Mesodermal cell (in vitro differentiated cells): ENCODE measurements at regions not wholly inside any gene's neighbourhood (a gene's known extent, or its start where the extent isn't known, plus 50 kb on each side); places are given as distances from the start of the nearest gene placed in this dataset.
"Not testable (repeated sequence)": the region's sequence is repeated elsewhere in the genome, so short reads cannot be mapped to it uniquely, and the experiment has no call there.

Experiments used
- H3K27ac ChIP-seq: 2 replicates; pipeline ENCODE4 v1.7.0; 2013; ENCODE audit warnings: mild to moderate bottlenecking, low read depth, low read length, moderate library complexity; ENCODE audit not compliant: severe bottlenecking
- H3K36me3 ChIP-seq: 2 replicates; pipeline ENCODE4 v1.7.1; 2013; ENCODE audit warnings: mild to moderate bottlenecking, low read length, moderate library complexity; ENCODE audit not compliant: control insufficient read depth, insufficient read depth
- H3K4me1 ChIP-seq: one replicate; pipeline ENCODE4 v1.7.1; 2013; ENCODE audit warnings: mild to moderate bottlenecking, low read length; ENCODE audit not compliant: insufficient read depth, control insufficient read depth, poor library complexity, severe bottlenecking
- H3K4me3 ChIP-seq: 2 replicates; pipeline ENCODE4 v1.7.0; 2013; ENCODE audit warnings: low read length, control low read depth, mild to moderate bottlenecking; ENCODE audit not compliant: insufficient read depth, poor library complexity, severe bottlenecking; ENCODE audit errors: extremely low read depth
- H3K9me3 ChIP-seq: 2 replicates; pipeline ENCODE4 v1.7.1; 2013; ENCODE audit warnings: mild to moderate bottlenecking, low read length, moderate library complexity; ENCODE audit not compliant: control insufficient read depth
- WGBS, 2 experiments: methylation state at CpG; one replicate each; pipeline ENCODE4 v1.1.5; 2013; ENCODE audit warnings: missing lambda C conversion rate in 2 of 2; ENCODE audit not compliant: insufficient coverage in 2 of 2; 5-methylcytosine and 5-hydroxymethylcytosine counted together

- Histone ChIP-seq H3K9me3 (no peaks in the 10 kb centered on the region), H3K27ac (no peak overlapping the region), H3K4me1 (no peaks in the 10 kb centered on the region), H3K36me3 (no peaks in the 10 kb centered on the region), H3K4me3 (no peak overlapping the region)
- WGBS, 2 experiments, result 100% methylated on average over 2 of the region's 2 CpGs; no CpG with 5 or more reads in 1 of the 2 experiments
Measured at GRCh38 chr5:159792180-159792579, 124.1 kb upstream of the ADRA1B start.

GRCh38 chr5:159797261-159797970 is 118.9 kb upstream of the ADRA1B start:
- H3K4me1 ChIP-seq, result no peaks in the 10 kb centered on the region
- H3K9me3 ChIP-seq, result no peaks in the 10 kb centered on the region
- no peak overlapping the region for H3K4me3 ChIP-seq
- WGBS, 2 experiments, result 100% methylated on average over 3 of the region's 4 CpGs; no CpG with 5 or more reads in 1 of the 2 experiments
- no peaks in the 10 kb centered on the region for H3K36me3 ChIP-seq
- H3K27ac ChIP-seq, result no peak overlapping the region

DNA sequence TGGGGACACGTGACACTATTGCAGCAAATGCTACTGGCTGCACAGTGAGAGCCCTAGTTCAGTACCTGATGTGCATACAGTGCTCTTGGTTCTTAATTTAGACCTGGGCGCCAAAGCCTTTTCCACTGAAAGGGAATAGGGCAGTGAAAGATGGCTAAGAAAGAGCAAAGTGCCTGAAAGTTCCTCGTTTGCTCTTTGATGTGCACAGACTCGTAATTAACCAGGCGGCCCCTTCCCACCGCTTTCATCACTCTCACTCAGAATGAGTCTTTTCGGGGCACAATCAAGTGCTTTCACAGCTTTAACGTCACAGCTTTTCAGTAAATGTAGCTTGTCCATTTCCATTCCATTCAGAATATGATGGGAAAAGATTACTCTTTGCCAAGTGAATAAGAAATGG is 116.6 kb upstream of the ADRA1B start:
- Histone ChIP-seq H3K9me3 (no peaks in the 10 kb centered on the region), H3K4me3 (no peak overlapping the region), H3K27ac (no peak overlapping the region), H3K36me3 (no peaks in the 10 kb centered on the region), H3K4me1 (no peaks in the 10 kb centered on the region)
- 82 to 84% methylated on average over 6 to 8 of the region's 8 CpGs for WGBS, 2 experiments

DNA sequence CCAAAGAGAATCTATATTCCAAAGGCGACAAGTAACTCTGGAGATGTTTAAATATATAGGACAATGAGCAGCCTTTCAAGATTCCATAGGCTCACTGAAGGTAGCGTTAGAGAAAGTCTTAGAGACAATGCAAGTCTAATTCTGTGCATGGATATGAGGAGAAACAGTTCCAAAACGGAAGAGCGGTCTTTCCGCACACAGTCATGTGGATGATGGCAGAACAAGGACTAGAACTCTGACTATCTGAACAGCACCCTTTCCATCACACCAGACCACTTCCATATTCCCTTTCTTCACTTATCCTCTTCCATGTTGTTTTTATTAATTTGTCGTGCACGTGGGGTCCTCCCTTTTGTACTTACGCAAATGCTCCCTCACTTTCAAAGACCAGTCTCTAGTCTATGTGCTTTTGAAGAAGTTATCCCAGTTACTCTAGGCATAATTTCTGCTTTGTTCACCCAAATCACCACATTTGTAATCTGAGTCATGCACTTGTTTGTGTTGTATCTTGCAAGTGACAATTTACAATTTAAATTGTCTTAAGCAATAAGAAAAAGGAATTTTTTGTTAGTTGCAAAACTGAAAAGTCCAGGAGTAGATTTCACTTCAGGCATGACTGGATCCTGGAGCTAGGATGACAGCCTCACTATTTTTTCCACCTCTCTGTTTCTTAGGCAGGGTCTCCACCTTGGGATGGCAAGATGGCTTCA is 116.0 kb upstream of the ADRA1B start:
- Histone ChIP-seq H3K4me3 (no peak overlapping the region), H3K4me1 (no peaks in the 10 kb centered on the region), H3K9me3 (no peaks in the 10 kb centered on the region), H3K36me3 (no peaks in the 10 kb centered on the region), H3K27ac (no peak overlapping the region)
- WGBS, 2 experiments, result 92 to 96% methylated on average over 6 to 7 of the region's 8 CpGs

- Histone ChIP-seq H3K4me1 (no peaks in the 10 kb centered on the region), H3K4me3 (no peak overlapping the region), H3K36me3 (no peaks in the 10 kb centered on the region), H3K27ac (no peak overlapping the region), H3K9me3 (no peaks in the 10 kb centered on the region)
- WGBS, 2 experiments, result 91 to 100% methylated on average over 6 of the region's 8 CpGs
Measured at GRCh38 chr5:159801303-159801702, 115.0 kb upstream of the ADRA1B start.

DNA sequence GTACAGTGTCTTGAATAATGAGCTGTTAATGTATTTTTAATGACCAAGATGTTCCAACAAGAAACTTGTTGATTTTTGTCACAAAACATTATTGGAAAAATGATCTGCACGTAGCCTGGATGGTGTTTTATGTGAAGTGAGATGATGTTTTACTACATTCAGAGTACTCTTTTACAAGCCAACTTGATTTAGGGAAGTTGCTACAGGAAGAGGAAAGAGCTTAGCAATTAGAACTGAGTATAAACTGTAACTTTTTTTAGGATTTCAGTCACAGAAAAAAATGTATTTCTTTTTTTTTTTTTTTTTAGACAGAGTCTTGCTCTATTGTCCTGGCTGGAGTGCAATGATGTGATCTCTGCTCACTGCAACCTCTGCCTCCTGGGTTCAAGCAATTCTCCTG is 113.6 kb upstream of the ADRA1B start:
- WGBS, 2 experiments, result no CpG with 5 or more reads among the region's 1 CpG
- no peaks in the 10 kb centered on the region for H3K36me3 ChIP-seq
- H3K4me1 ChIP-seq, result no peaks in the 10 kb centered on the region
- no peak overlapping the region for H3K27ac ChIP-seq
- H3K4me3 ChIP-seq, result no peak overlapping the region
- no peaks in the 10 kb centered on the region for H3K9me3 ChIP-seq

GRCh38 chr5:159804121-159804520 is 112.2 kb upstream of the ADRA1B start:
- no peak overlapping the region for H3K27ac ChIP-seq
- no CpG with 5 or more reads among the region's 1 CpG for WGBS, 2 experiments
- no peaks in the 10 kb centered on the region for H3K4me1 ChIP-seq
- H3K4me3 ChIP-seq, result no peak overlapping the region
- no peaks in the 10 kb centered on the region for H3K36me3 ChIP-seq
- no peaks in the 10 kb centered on the region for H3K9me3 ChIP-seq

GRCh38 chr5:159805021-159805420 is 111.3 kb upstream of the ADRA1B start:
- H3K36me3 ChIP-seq, result no peaks in the 10 kb centered on the region
- H3K27ac ChIP-seq, result no peak overlapping the region
- WGBS, 2 experiments, result no CpG with 5 or more reads among the region's 2 CpGs
- no peak overlapping the region for H3K4me3 ChIP-seq
- H3K9me3 ChIP-seq, result no peaks in the 10 kb centered on the region
- no peaks in the 10 kb centered on the region for H3K4me1 ChIP-seq

- H3K4me3 ChIP-seq, H3K9me3 ChIP-seq, H3K36me3 ChIP-seq, H3K4me1 ChIP-seq, H3K27ac ChIP-seq: not testable (repeated sequence)
- no CpG with 5 or more reads among the region's 3 CpGs for WGBS, 2 experiments
Measured at GRCh38 chr5:159807135-159807534, 109.1 kb upstream of the ADRA1B start.

DNA sequence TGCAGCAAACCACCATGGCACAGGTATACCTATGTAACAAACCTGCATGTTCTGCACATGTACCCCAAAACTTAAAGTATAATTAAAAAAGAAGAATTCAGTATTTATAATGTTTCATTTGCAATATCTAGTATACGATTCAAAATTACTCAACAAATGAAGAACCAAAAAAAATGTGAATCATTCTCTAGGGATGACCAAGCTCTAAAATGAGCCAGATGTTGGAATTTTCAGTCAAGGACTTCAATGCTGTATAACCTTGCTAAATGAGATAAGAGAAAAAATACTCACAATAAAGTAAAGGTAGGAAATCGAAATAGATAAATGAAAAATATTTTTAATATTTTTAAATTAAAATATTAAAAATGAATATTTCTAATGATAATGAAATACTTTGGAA is 108.7 kb upstream of the ADRA1B start:
- no peaks in the 10 kb centered on the region for H3K36me3 ChIP-seq
- WGBS, 2 experiments, result no CpG with 5 or more reads among the region's 2 CpGs
- H3K9me3 ChIP-seq, result no peaks in the 10 kb centered on the region
- no peak overlapping the region for H3K27ac ChIP-seq
- H3K4me1 ChIP-seq, result peaks cover 5% of the 10 kb centered on the region
- no peak overlapping the region for H3K4me3 ChIP-seq

DNA sequence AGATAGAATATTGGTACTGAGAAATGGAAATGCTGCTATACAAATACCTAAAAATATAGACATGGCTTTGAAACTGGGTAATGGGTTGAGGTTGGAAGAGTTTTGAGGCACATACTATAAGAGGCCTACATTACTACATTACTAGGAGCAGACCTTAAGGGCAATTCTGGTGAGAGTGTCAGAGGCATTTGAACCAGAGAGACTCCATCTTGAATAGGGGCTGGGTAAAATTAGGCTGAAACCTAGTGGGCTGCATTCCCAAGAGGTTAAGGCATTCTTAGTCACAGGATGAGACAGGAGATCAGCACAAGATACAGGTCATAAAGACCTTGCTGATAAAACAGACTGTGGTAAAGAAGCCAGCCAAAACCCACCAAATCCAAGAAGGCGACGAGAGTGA is 104.6 kb upstream of the ADRA1B start:
- H3K27ac ChIP-seq, result no peak overlapping the region
- no peaks in the 10 kb centered on the region for H3K9me3 ChIP-seq
- H3K4me1 ChIP-seq, result peaks cover 8% of the 10 kb centered on the region
- WGBS, 2 experiments, result 79 to 94% methylated on average over 2 of the region's 2 CpGs
- no peaks in the 10 kb centered on the region for H3K36me3 ChIP-seq
- H3K4me3 ChIP-seq, result no peak overlapping the region
